HG03045 (cell line): ENCODE measurements at regions not wholly inside any gene's neighbourhood (a gene's known extent, or its start where the extent isn't known, plus 50 kb on each side); places are given as distances from the start of the nearest gene placed in this dataset.

ENCODE experiments used
- ATAC-seq: cut with Tn5 transposase; IDR thresholded peaks from one replicate; pipeline ENCODE4 v1.9.1; 2021; ENCODE audit warnings: mild to moderate bottlenecking, moderate library complexity; ENCODE audit not compliant: unreplicated experiment

GRCh38 chr1:229883504-229884200 is 183.4 kb upstream of the GALNT2 start:
- ATAC-seq, result no peak

GRCh38 chr1:229884765-229885164 is 182.3 kb upstream of the GALNT2 start:
- ATAC-seq, result no peak

GRCh38 chr1:229885568-229886495 is 181.2 kb upstream of the GALNT2 start:
- no peak for ATAC-seq

- ATAC-seq, result no peak
Measured at GRCh38 chr1:229886636-229887035, 180.4 kb upstream of the GALNT2 start.

GRCh38 chr1:229887043-229887822 is 179.8 kb upstream of the GALNT2 start:
- no peak for ATAC-seq

- no peak for ATAC-seq
Measured at GRCh38 chr1:229888157-229888556, 178.9 kb upstream of the GALNT2 start.

GRCh38 chr1:229888561-229889001 is 178.5 kb upstream of the GALNT2 start:
- no peak for ATAC-seq

GRCh38 chr1:229889031-229889517 is 178.0 kb upstream of the GALNT2 start:
- ATAC-seq, result no peak

- no peak for ATAC-seq
Measured at GRCh38 chr1:229891227-229891626, 175.8 kb upstream of the GALNT2 start.

GRCh38 chr1:229892515-229893117 is 174.4 kb upstream of the GALNT2 start:
- ATAC-seq, result no peak

GRCh38 chr1:229893762-229894444 is 173.1 kb upstream of the GALNT2 start:
- ATAC-seq, result no peak

GRCh38 chr1:229894532-229894931 is 172.5 kb upstream of the GALNT2 start:
- ATAC-seq, result no peak

GRCh38 chr1:229895605-229896004 is 171.4 kb upstream of the GALNT2 start:
- ATAC-seq, result no peak

- no peak for ATAC-seq
Measured at GRCh38 chr1:229896306-229896705, 170.7 kb upstream of the GALNT2 start.

- no peak for ATAC-seq
Measured at GRCh38 chr1:229896861-229897260, 170.2 kb upstream of the GALNT2 start.

- no peak for ATAC-seq
Measured at GRCh38 chr1:229897501-229897900, 169.5 kb upstream of the GALNT2 start.

- no peak for ATAC-seq
Measured at GRCh38 chr1:229900220-229900619, 166.8 kb upstream of the GALNT2 start.

GRCh38 chr1:229905031-229905545 is 161.9 kb upstream of the GALNT2 start:
- ATAC-seq, result no peak

- ATAC-seq, result no peak
Measured at GRCh38 chr1:229905652-229906051, 161.4 kb upstream of the GALNT2 start.
